Natural killer cell (primary cell): ENCODE measurements at regions not wholly inside any gene's neighbourhood (a gene's known extent, or its start where the extent isn't known, plus 50 kb on each side); places are given as distances from the start of the nearest gene placed in this dataset.

Experiments
- ATAC-seq, 3 donors: fragments of 150-1000 bp in 2 of 3; fragments of 200-7000 bp in 1 of 3; cut with Tn5 transposase; 1 replicate in 1 of 3; 2 replicates in 2 of 3; pipeline ENCODE4 v1.10.0; 2021; ENCODE audit warnings: mild to moderate bottlenecking in 2 of 3, moderate library complexity in 2 of 3
- DNase-seq, 2 donors: peaks; one replicate each; pipeline versions ENCODE4 v3.0.0 to v3.0.0-alpha.2; 2013 to 2021; ENCODE audit warnings: mixed read lengths in 1 of 2
- H3K27ac ChIP-seq: one replicate; pipeline ENCODE4 v1.5.1; 2013; ENCODE audit warnings: mild to moderate bottlenecking, low read length
- H3K27me3 ChIP-seq: one replicate; pipeline ENCODE4 v1.6.1; 2013; ENCODE audit warnings: low read length; ENCODE audit not compliant: control insufficient read depth, insufficient read depth
- H3K36me3 ChIP-seq: one replicate; pipeline ENCODE4 v1.6.1; 2013; ENCODE audit warnings: low read length; ENCODE audit not compliant: control insufficient read depth, insufficient read depth
- H3K4me1 ChIP-seq: one replicate; pipeline ENCODE4 v1.6.1; 2013; ENCODE audit warnings: low read length; ENCODE audit not compliant: control insufficient read depth, insufficient read depth
- H3K4me3 ChIP-seq: one replicate; pipeline ENCODE4 v1.5.1; 2013; ENCODE audit warnings: low read length
- H3K9me3 ChIP-seq: one replicate; pipeline ENCODE4 v1.6.1; 2013; ENCODE audit warnings: low read length; ENCODE audit not compliant: control insufficient read depth, insufficient read depth
- H3K27ac Mint-ChIP-seq, 2 donors: one replicate each; pipeline ENCODE4 v1.8.0; 2022; ENCODE audit warnings: mild to moderate bottlenecking in 2 of 2, mixed read lengths in 2 of 2, moderate library complexity in 1 of 2
- H3K27me3 Mint-ChIP-seq, 2 donors: one replicate each; pipeline ENCODE4 v1.8.0; 2022; ENCODE audit warnings: low read depth in 2 of 2, mixed read lengths in 2 of 2
- H3K36me3 Mint-ChIP-seq: one replicate; pipeline ENCODE4 v1.8.0; 2022; ENCODE audit warnings: mixed read lengths
- H3K4me1 Mint-ChIP-seq, 2 donors: one replicate each; pipeline ENCODE4 v1.8.0; 2022; ENCODE audit warnings: mixed read lengths in 2 of 2
- H3K4me3 Mint-ChIP-seq: one replicate; pipeline ENCODE4 v1.8.0; 2022; ENCODE audit warnings: mild to moderate bottlenecking, moderate library complexity, mixed read lengths
- H3K9me3 Mint-ChIP-seq, 2 donors: one replicate each; pipeline ENCODE4 v1.8.0; 2022; ENCODE audit warnings: mixed read lengths in 2 of 2
- CTCF ChIP-seq: fragments of 200-600 bp; IDR thresholded peaks from one replicate; pipeline ENCODE4 v1.8.0; 2022; ENCODE audit warnings: antibody characterized with exemption
- WGBS: methylation state at CpG from one replicate; pipeline ENCODE4 v1.1.7; 2013; ENCODE audit warnings: missing lambda C conversion rate; ENCODE audit not compliant: insufficient coverage; 5-methylcytosine and 5-hydroxymethylcytosine counted together
- intact Hi-C: fragments of 100-400 bp; cut with micrococcal nuclease; formaldehyde crosslinking; loops from one replicate; pipeline ENCODE4 v1.14.2; 2022

- H3K27me3 ChIP-seq = no peaks in the 10 kb centered on the region
- H3K4me3 Mint-ChIP-seq = no peak overlapping the region
- H3K9me3 ChIP-seq = peaks cover 52% of the 10 kb centered on the region
- no peaks in the 10 kb centered on the region for H3K4me1 ChIP-seq
- H3K36me3 ChIP-seq = no peaks in the 10 kb centered on the region
- H3K27ac ChIP-seq = no peak overlapping the region
- 53% methylated on average over 5 of the region's 5 CpGs for WGBS
- no peak for ATAC-seq
- no peak overlapping the region for H3K27ac Mint-ChIP-seq
- peaks cover 29% of the 10 kb centered on the region for H3K36me3 Mint-ChIP-seq
- intact Hi-C loops = loop anchor here (10.0 kb wide), 1 partner anchor 58 kb away; no protein-coding TSS in a partner anchor
- no peak for TF ChIP-seq CTCF
- H3K4me1 Mint-ChIP-seq = no peaks in the 10 kb centered on the region
- H3K27me3 Mint-ChIP-seq = no peaks in the 10 kb centered on the region
- no peak overlapping the region for H3K4me3 ChIP-seq
- no peak for DNase-seq
- peaks cover 14 to 15% of the 10 kb centered on the region in 2 donors for H3K9me3 Mint-ChIP-seq
These were observed 925.8 kb upstream of the ZNF722 start for GRCh38 chr7:63072806-63073205.

GRCh38 chr7:63073286-63073685 is 925.4 kb upstream of the ZNF722 start:
- Histone ChIP-seq H3K4me1 (no peaks in the 10 kb centered on the region), H3K9me3 (peaks cover 57% of the 10 kb centered on the region), H3K27ac (no peak overlapping the region), H3K4me3 (no peak overlapping the region), H3K36me3 (no peaks in the 10 kb centered on the region), H3K27me3 (no peaks in the 10 kb centered on the region)
- peak in 1 of 3 donors; percentile 5 for ATAC-seq
- no peak overlapping the region for H3K4me3 Mint-ChIP-seq
- no peak for TF ChIP-seq CTCF
- no peak overlapping the region for H3K27ac Mint-ChIP-seq
- H3K36me3 Mint-ChIP-seq = peaks cover 29% of the 10 kb centered on the region
- intact Hi-C loops = loop anchor here (10.0 kb wide), 1 partner anchor 58 kb away; no protein-coding TSS in a partner anchor
- no peaks in the 10 kb centered on the region for H3K4me1 Mint-ChIP-seq
- 100% methylated on average over 2 of the region's 2 CpGs for WGBS
- DNase-seq = no peak
- H3K9me3 Mint-ChIP-seq = peaks cover 14 to 15% of the 10 kb centered on the region in 2 donors
- no peaks in the 10 kb centered on the region for H3K27me3 Mint-ChIP-seq

GRCh38 chr7:63073736-63074135 is 924.9 kb upstream of the ZNF722 start:
- no peaks in the 10 kb centered on the region for H3K27me3 ChIP-seq
- DNase-seq = no peak
- peaks cover 59% of the 10 kb centered on the region for H3K9me3 ChIP-seq
- no peak for TF ChIP-seq CTCF
- no peak overlapping the region for H3K4me3 ChIP-seq
- H3K27ac ChIP-seq = no peak overlapping the region
- WGBS = 77% methylated on average over 1 of the region's 1 CpG
- H3K36me3 ChIP-seq = no peaks in the 10 kb centered on the region
- H3K4me3 Mint-ChIP-seq = no peak overlapping the region
- intact Hi-C loops = loop anchor here (10.0 kb wide), 1 partner anchor 59 kb away; no protein-coding TSS in a partner anchor
- peaks cover 12 to 15% of the 10 kb centered on the region in 2 donors for H3K9me3 Mint-ChIP-seq
- H3K4me1 Mint-ChIP-seq = no peaks in the 10 kb centered on the region
- H3K36me3 Mint-ChIP-seq = peaks cover 26% of the 10 kb centered on the region
- H3K27ac Mint-ChIP-seq = no peak overlapping the region
- no peaks in the 10 kb centered on the region for H3K4me1 ChIP-seq
- no peak for ATAC-seq
- H3K27me3 Mint-ChIP-seq = no peaks in the 10 kb centered on the region

GRCh38 chr7:63077841-63078240 is 920.8 kb upstream of the ZNF722 start:
- WGBS = 42% methylated on average over 4 of the region's 4 CpGs
- Mint-ChIP-seq H3K27ac (no peak overlapping the region), H3K36me3 (peaks cover 15% of the 10 kb centered on the region), H3K4me3 (no peak overlapping the region), H3K9me3 (peaks cover 5 to 11% of the 10 kb centered on the region in 2 donors), H3K27me3 (no peaks in the 10 kb centered on the region), H3K4me1 (no peaks in the 10 kb centered on the region)
- H3K36me3 ChIP-seq = no peaks in the 10 kb centered on the region
- no peak overlapping the region for H3K4me3 ChIP-seq
- H3K27ac ChIP-seq = no peak overlapping the region
- peaks cover 55% of the 10 kb centered on the region for H3K9me3 ChIP-seq
- TF ChIP-seq CTCF = no peak
- no peaks in the 10 kb centered on the region for H3K4me1 ChIP-seq
- intact Hi-C loops = loop anchor here (10.0 kb wide), 1 partner anchor 63 kb away; no protein-coding TSS in a partner anchor
- ATAC-seq (no peak), DNase-seq (no peak)
- H3K27me3 ChIP-seq = no peaks in the 10 kb centered on the region
